A549 (cell line): ENCODE measurements at regions not wholly inside any gene's neighbourhood (a gene's known extent, or its start where the extent isn't known, plus 50 kb on each side); places are given as distances from the start of the nearest gene placed in this dataset.

Experiments used
- ATAC-seq, 2 experiments: fragments of 200-7000 bp in 1 of 2; fragments of >200 bp in 1 of 2; cut with Nextera tagmentation in 1 of 2; cut with Tn5 transposase in 1 of 2; 3 replicates each; pipeline versions ENCODE4 v1.8.0 to v1.9.1; 2018 to 2020; ENCODE audit warnings: mild to moderate bottlenecking in 1 of 2, moderate library complexity in 1 of 2
- CTCF ChIA-PET: fragments of 300-600 bp; sonication (Branson Sonifier 250); formaldehyde crosslinking; extraction: SDS; loops from one replicate; lab custom pipeline; 2021; ENCODE audit warnings: antibody characterized with exemption, inconsistent platforms; lab: Yijun Ruan, JAX
- POLR2A ChIA-PET: fragments of 350-600 bp; formaldehyde crosslinking; extraction: SDS; loops from one replicate; lab custom pipeline; 2021; ENCODE audit warnings: antibody characterized with exemption, inconsistent platforms; lab: Yijun Ruan, JAX
- DNase-seq, 2 experiments: peaks; one replicate each; pipeline versions ENCODE4 v3.0.0 to v3.0.0-alpha.2; 2011 to 2016; ENCODE audit warnings: low read depth in 1 of 2, low spot score in 1 of 2
- FAIRE-seq: peaks from 2 replicates; lab custom pipeline; 2011; peaks lifted over from hg19 to GRCh38; lab: Jason Lieb, UNC
- H3K27ac ChIP-seq, 2 experiments: fragments of >200 bp; sonication (Bioruptor Twin); formaldehyde crosslinking; 3 replicates each; pipeline ENCODE4 v1.5.1; 2016 to 2017
- H3K4me1 ChIP-seq: fragments of >200 bp; sonication (Bioruptor Twin); formaldehyde crosslinking; 3 replicates; pipeline ENCODE4 v1.6.1; 2016
- H3K4me2 ChIP-seq: fragments of >200 bp; sonication (Bioruptor Twin); formaldehyde crosslinking; 3 replicates; pipeline ENCODE4 v1.6.1; 2016
- H3K4me3 ChIP-seq: fragments of >200 bp; sonication (Bioruptor Twin); formaldehyde crosslinking; 3 replicates; pipeline ENCODE4 v1.5.1; 2016
- H3K9me3 ChIP-seq: fragments of >200 bp; sonication (Bioruptor Twin); formaldehyde crosslinking; 3 replicates; pipeline ENCODE4 v1.6.1; 2016
- BHLHE40 ChIP-seq: IDR thresholded peaks from 2 replicates; pipeline ENCODE4 v1.6.1; 2012; ENCODE audit warnings: low read depth, low read length, inconsistent platforms
- CBX2 ChIP-seq: fragments of 200-600 bp; sonication (generic); IDR thresholded peaks from 2 replicates; pipeline ENCODE4 v1.6.1; 2016; ENCODE audit warnings: low read depth, mild to moderate bottlenecking, borderline replicate concordance
- CBX8 ChIP-seq: fragments of 200-600 bp; sonication (generic); IDR thresholded peaks from 2 replicates; pipeline ENCODE4 v1.6.1; 2016
- FOSB ChIP-seq: fragments of 250-450 bp; sonication (Bioruptor Pico); IDR thresholded peaks from 2 replicates; pipeline ENCODE4 v1.5.0; 2020; ENCODE audit warnings: mild to moderate bottlenecking, moderate library complexity
- FOSL2 ChIP-seq, 2 experiments: fragments of 450-650 bp in 1 of 2; fragments of >200 bp in 1 of 2; sonication (Bioruptor Twin) in 1 of 2; formaldehyde crosslinking; IDR thresholded peaks; 2 replicates each; pipeline versions ENCODE4 v1.5.0 to v1.6.1; 2016 to 2020; ENCODE audit warnings: mild to moderate bottlenecking in 1 of 2, moderate library complexity in 1 of 2
- FOXS1 ChIP-seq: fragments of 250-450 bp; sonication (Bioruptor Pico); IDR thresholded peaks from 2 replicates; pipeline ENCODE4 v1.5.0; 2020; ENCODE audit warnings: mild to moderate bottlenecking, moderate library complexity
- HOXA7 ChIP-seq: fragments of 250-450 bp; sonication (Bioruptor Pico); IDR thresholded peaks from 2 replicates; pipeline ENCODE4 v1.5.0; 2020; ENCODE audit warnings: mild to moderate bottlenecking, moderate library complexity
- HOXB13 ChIP-seq: fragments of 250-450 bp; sonication (Bioruptor Pico); IDR thresholded peaks from 2 replicates; pipeline ENCODE4 v1.5.0; 2020; ENCODE audit warnings: low read depth, mild to moderate bottlenecking, moderate library complexity
- JUN ChIP-seq, 2 experiments: fragments of >200 bp; sonication (Bioruptor Twin); formaldehyde crosslinking; IDR thresholded peaks; 2 replicates in 1 of 2; 3 replicates in 1 of 2; pipeline ENCODE4 v1.6.1; 2016 to 2017
- KDM1A ChIP-seq: fragments of 200-600 bp; sonication (generic); IDR thresholded peaks from 2 replicates; pipeline ENCODE4 v1.6.1; 2016; ENCODE audit warnings: low read depth, mild to moderate bottlenecking
- KDM5A ChIP-seq: fragments of 200-600 bp; sonication (generic); IDR thresholded peaks from 2 replicates; pipeline ENCODE4 v1.6.1; 2016; ENCODE audit warnings: antibody characterized with exemption, mild to moderate bottlenecking
- MAFK ChIP-seq: fragments of 450-650 bp; IDR thresholded peaks from 2 replicates; pipeline ENCODE4 v1.6.1; 2014; ENCODE audit not compliant: partially characterized antibody
- MAZ ChIP-seq: fragments of 150-350 bp; IDR thresholded peaks from 2 replicates; pipeline ENCODE4 v1.6.1; 2014; ENCODE audit warnings: antibody characterized with exemption, low read depth, low read length, borderline replicate concordance
- MYC ChIP-seq: IDR thresholded peaks from 2 replicates; pipeline ENCODE4 v1.6.1; 2012; ENCODE audit warnings: mild to moderate bottlenecking, inconsistent platforms, low read length, improper control_type of control experiment, borderline replicate concordance
- NPAS2 ChIP-seq: fragments of 250-450 bp; sonication (Bioruptor Pico); IDR thresholded peaks from 2 replicates; pipeline ENCODE4 v1.8.0; 2022; ENCODE audit warnings: mild to moderate bottlenecking, moderate library complexity, borderline replicate concordance
- POLR2AphosphoS2 ChIP-seq: conservative IDR thresholded peaks from 2 replicates; pipeline ENCODE4 v1.6.1; 2012; ENCODE audit warnings: low read length, improper control_type of control experiment, inconsistent platforms
- RAD21 ChIP-seq, 2 experiments: fragments of >200 bp in 1 of 2; sonication (Bioruptor Twin) in 1 of 2; formaldehyde crosslinking in 1 of 2; IDR thresholded peaks in 1 of 2; conservative IDR thresholded peaks in 1 of 2; 2 replicates in 1 of 2; 3 replicates in 1 of 2; pipeline ENCODE4 v1.6.1; 2012 to 2018; ENCODE audit warnings: inconsistent platforms in 1 of 2
- RARB ChIP-seq: fragments of 250-450 bp; sonication (Bioruptor Pico); IDR thresholded peaks from 2 replicates; pipeline ENCODE4 v1.8.0; 2021; ENCODE audit warnings: mild to moderate bottlenecking, moderate library complexity
- RCOR1 ChIP-seq: fragments of 150-350 bp; IDR thresholded peaks from 2 replicates; pipeline ENCODE4 v1.6.1; 2014; ENCODE audit warnings: antibody characterized with exemption, low read length, low read depth
- RFX5 ChIP-seq: fragments of 450-650 bp; IDR thresholded peaks from 2 replicates; pipeline ENCODE4 v1.7.1; 2014; ENCODE audit warnings: antibody characterized with exemption, mild to moderate bottlenecking, moderate library complexity
- RNF2 ChIP-seq: fragments of 200-600 bp; sonication (generic); IDR thresholded peaks from 2 replicates; pipeline ENCODE4 v1.6.1; 2016; ENCODE audit warnings: low read depth, mild to moderate bottlenecking, antibody characterized with exemption, moderate library complexity, borderline replicate concordance
- TFCP2L1 ChIP-seq: fragments of 250-450 bp; sonication (Bioruptor Pico); IDR thresholded peaks from 2 replicates; pipeline ENCODE4 v1.5.0; 2021; ENCODE audit warnings: mild to moderate bottlenecking
- TP53 ChIP-seq: fragments of 250-450 bp; sonication (Bioruptor Pico); IDR thresholded peaks from 2 replicates; pipeline ENCODE4 v1.5.0; 2021; ENCODE audit warnings: mild to moderate bottlenecking, moderate library complexity
- WGBS: methylation state at CpG from one replicate; pipeline ENCODE4 v1.1.6; 2017; ENCODE audit errors: missing lambda C conversion rate; 5-methylcytosine and 5-hydroxymethylcytosine counted together
- TF ChIP-seq, protein P1 (sequence below): fragments of 200-600 bp; sonication (generic); IDR thresholded peaks from 2 replicates; pipeline ENCODE4 v1.6.1; 2016; ENCODE audit warnings: antibody characterized with exemption, mild to moderate bottlenecking, moderate library complexity
- TF ChIP-seq, protein P2 (sequence below): IDR thresholded peaks from 2 replicates; pipeline ENCODE4 v1.6.1; 2012; ENCODE audit warnings: low read depth, borderline replicate concordance
- TF ChIP-seq, protein P3 (sequence below): fragments of >200 bp; sonication (Bioruptor Twin); formaldehyde crosslinking; IDR thresholded peaks from 2 replicates; pipeline ENCODE4 v1.6.1; 2016
- TF ChIP-seq, protein P4 (sequence below): IDR thresholded peaks from 2 replicates; pipeline ENCODE4 v1.6.1; 2012
- TF ChIP-seq, protein P5 (sequence below): fragments of >200 bp; sonication (Bioruptor Twin); formaldehyde crosslinking; IDR thresholded peaks from 3 replicates; pipeline ENCODE4 v1.6.1; 2016

DNA sequence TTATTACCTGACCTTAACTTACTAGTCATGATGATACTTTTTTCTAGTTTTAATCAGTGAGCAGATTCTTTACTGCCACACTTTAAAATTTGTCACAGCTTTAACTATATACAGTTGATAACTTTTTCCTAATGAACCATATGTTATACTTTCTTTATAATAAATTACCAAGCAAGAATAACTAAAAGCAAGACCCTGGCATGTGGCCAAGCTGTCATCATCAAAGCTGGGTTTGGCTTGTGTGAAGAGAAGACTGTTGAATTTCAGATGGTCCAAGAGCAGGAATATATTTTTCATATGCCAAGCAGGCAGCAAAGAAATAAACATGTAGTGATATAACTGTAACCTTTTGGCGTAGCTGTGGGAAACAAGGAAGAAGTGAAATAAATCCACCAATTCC, 93.5 kb downstream of the PUS7L start:
- ATAC-seq (no peak), DNase-seq (no peak), FAIRE-seq (no peak)
- Histone ChIP-seq H3K9me3 (no peaks in the 10 kb centered on the region), H3K27ac (no peak overlapping the region), H3K4me3 (no peak overlapping the region), H3K4me2 (no peak overlapping the region), H3K4me1 (no peaks in the 10 kb centered on the region)
- CTCF ChIA-PET = no interaction called here
- no peak for TF ChIP-seq MAZ
- TF ChIP-seq, protein P1, sequence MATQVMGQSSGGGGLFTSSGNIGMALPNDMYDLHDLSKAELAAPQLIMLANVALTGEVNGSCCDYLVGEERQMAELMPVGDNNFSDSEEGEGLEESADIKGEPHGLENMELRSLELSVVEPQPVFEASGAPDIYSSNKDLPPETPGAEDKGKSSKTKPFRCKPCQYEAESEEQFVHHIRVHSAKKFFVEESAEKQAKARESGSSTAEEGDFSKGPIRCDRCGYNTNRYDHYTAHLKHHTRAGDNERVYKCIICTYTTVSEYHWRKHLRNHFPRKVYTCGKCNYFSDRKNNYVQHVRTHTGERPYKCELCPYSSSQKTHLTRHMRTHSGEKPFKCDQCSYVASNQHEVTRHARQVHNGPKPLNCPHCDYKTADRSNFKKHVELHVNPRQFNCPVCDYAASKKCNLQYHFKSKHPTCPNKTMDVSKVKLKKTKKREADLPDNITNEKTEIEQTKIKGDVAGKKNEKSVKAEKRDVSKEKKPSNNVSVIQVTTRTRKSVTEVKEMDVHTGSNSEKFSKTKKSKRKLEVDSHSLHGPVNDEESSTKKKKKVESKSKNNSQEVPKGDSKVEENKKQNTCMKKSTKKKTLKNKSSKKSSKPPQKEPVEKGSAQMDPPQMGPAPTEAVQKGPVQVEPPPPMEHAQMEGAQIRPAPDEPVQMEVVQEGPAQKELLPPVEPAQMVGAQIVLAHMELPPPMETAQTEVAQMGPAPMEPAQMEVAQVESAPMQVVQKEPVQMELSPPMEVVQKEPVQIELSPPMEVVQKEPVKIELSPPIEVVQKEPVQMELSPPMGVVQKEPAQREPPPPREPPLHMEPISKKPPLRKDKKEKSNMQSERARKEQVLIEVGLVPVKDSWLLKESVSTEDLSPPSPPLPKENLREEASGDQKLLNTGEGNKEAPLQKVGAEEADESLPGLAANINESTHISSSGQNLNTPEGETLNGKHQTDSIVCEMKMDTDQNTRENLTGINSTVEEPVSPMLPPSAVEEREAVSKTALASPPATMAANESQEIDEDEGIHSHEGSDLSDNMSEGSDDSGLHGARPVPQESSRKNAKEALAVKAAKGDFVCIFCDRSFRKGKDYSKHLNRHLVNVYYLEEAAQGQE = no peak
- no peak for TF ChIP-seq HOXA7 (CRISPR knock-in tag)
- no peak for TF ChIP-seq BHLHE40
- TF ChIP-seq RNF2 = no peak
- TF ChIP-seq, protein P2, sequence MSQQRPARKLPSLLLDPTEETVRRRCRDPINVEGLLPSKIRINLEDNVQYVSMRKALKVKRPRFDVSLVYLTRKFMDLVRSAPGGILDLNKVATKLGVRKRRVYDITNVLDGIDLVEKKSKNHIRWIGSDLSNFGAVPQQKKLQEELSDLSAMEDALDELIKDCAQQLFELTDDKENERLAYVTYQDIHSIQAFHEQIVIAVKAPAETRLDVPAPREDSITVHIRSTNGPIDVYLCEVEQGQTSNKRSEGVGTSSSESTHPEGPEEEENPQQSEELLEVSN = no peak
- no peak for TF ChIP-seq RFX5
- TF ChIP-seq, protein P3, sequence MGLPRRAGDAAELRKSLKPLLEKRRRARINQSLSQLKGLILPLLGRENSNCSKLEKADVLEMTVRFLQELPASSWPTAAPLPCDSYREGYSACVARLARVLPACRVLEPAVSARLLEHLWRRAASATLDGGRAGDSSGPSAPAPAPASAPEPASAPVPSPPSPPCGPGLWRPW = no peak
- no peak for TF ChIP-seq RCOR1
- TF ChIP-seq TFCP2L1 (CRISPR knock-in tag) = no peak
- TF ChIP-seq JUN (IDR thresholded peaks at IDR 0.05) = no peak
- TF ChIP-seq MAFK = no peak
- no peak for TF ChIP-seq HOXB13 (CRISPR knock-in tag)
- TF ChIP-seq, protein P4, sequence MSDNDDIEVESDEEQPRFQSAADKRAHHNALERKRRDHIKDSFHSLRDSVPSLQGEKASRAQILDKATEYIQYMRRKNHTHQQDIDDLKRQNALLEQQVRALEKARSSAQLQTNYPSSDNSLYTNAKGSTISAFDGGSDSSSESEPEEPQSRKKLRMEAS = no peak
- no peak for TF ChIP-seq KDM5A
- TF ChIP-seq RAD21 (conservative IDR thresholded peaks at IDR 0.05 in 1 of 2, IDR thresholded peaks at IDR 0.05 in 1 of 2) = no peak
- TF ChIP-seq MYC = no peak
- no peak for TF ChIP-seq TP53 (CRISPR knock-in tag)
- 18% methylated on average over 1 of the region's 1 CpG for WGBS
- POLR2A ChIA-PET = no interaction called here

DNA sequence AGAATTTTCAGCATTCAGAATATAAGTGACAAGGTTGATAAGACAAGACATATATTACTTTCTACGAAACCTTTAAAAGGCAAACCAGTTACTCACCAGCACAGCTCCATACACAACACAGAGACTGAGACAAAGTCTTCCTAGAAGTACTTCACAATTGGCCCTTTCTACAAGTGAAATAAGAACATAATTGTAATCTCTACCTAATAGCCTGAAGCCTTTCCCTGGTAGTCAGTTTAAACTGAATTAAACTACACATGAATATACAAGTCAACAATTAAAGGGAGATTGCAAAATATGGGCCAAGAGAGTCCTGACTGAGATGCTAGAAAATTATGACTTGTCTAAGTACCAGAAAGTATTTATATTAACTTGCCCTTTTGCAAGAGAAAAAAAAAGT, 95.9 kb downstream of the PUS7L start:
- ChIA-PET CTCF (interaction anchor here (0.6 kb wide), 1 partner anchor 10 kb away, joined by 4 read pairs; no protein-coding TSS in a partner anchor), POLR2A (no interaction called here)
- no peaks in the 10 kb centered on the region for H3K9me3 ChIP-seq
- no peak for ATAC-seq
- no peak overlapping the region for H3K4me2 ChIP-seq
- H3K27ac ChIP-seq = no peak overlapping the region
- WGBS = 19% methylated on average over 1 of the region's 1 CpG
- H3K4me1 ChIP-seq = no peaks in the 10 kb centered on the region
- DNase-seq = no peak
- no peak overlapping the region for H3K4me3 ChIP-seq
- no peak for FAIRE-seq
- TF ChIP-seq, protein P2 = no peak
- TF ChIP-seq CBX8 = no peak
- TF ChIP-seq NPAS2 (CRISPR knock-in tag) = no peak
- TF ChIP-seq CBX2 = no peak
- no peak for TF ChIP-seq FOSL2 (IDR thresholded peaks at IDR 0.05)
- no peak for TF ChIP-seq FOSL2 (CRISPR knock-in tag; IDR thresholded peaks at IDR 0.05)
- TF ChIP-seq, protein P5, sequence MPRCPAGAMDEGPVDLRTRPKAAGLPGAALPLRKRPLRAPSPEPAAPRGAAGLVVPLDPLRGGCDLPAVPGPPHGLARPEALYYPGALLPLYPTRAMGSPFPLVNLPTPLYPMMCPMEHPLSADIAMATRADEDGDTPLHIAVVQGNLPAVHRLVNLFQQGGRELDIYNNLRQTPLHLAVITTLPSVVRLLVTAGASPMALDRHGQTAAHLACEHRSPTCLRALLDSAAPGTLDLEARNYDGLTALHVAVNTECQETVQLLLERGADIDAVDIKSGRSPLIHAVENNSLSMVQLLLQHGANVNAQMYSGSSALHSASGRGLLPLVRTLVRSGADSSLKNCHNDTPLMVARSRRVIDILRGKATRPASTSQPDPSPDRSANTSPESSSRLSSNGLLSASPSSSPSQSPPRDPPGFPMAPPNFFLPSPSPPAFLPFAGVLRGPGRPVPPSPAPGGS = no peak
- TF ChIP-seq RARB = no peak
- no peak for TF ChIP-seq JUN (IDR thresholded peaks at IDR 0.05)
- no peak for TF ChIP-seq HOXA7 (CRISPR knock-in tag)
- TF ChIP-seq KDM1A = no peak
- no peak for TF ChIP-seq FOXS1 (CRISPR knock-in tag)
- no peak for TF ChIP-seq FOSB (CRISPR knock-in tag)
- no peak for TF ChIP-seq POLR2AphosphoS2
- TF ChIP-seq, protein P1 = no peak
- TF ChIP-seq RNF2 = no peak
